Left lung (tissue), 4 donors: ENCODE measurements at regions not wholly inside any gene's neighbourhood (a gene's known extent, or its start where the extent isn't known, plus 50 kb on each side); places are given as distances from the start of the nearest gene placed in this dataset.
A peak's percentile ranks its signal among the peaks of the same experiment; 100 is the strongest.

Source experiments
- ATAC-seq: fragments of 200-7000 bp; cut with Tn5 transposase; one replicate; pipeline ENCODE4 v1.9.1; 2020; ENCODE audit warnings: moderate library complexity
- DNase-seq, 4 donors: peaks; one replicate each; pipeline ENCODE4 v3.0.0-alpha.2; 2013 to 2020
- H3K27ac ChIP-seq, 2 donors: fragments of 200-600 bp; sonication (generic) in 1 of 2; one replicate each; pipeline versions ENCODE4 v1.5.0 to v1.8.0; 2020 to 2021
- H3K27me3 ChIP-seq, 2 donors: fragments of 200-600 bp; sonication (generic) in 1 of 2; one replicate each; pipeline versions ENCODE4 v1.5.0 to v1.8.0; 2020 to 2021
- H3K36me3 ChIP-seq, 2 donors: fragments of 200-600 bp; sonication (generic) in 1 of 2; one replicate each; pipeline versions ENCODE4 v1.5.0 to v1.8.0; 2020 to 2021
- H3K4me1 ChIP-seq, 2 donors: fragments of 200-600 bp; one replicate each; pipeline ENCODE4 v1.8.0; 2021
- H3K4me3 ChIP-seq, 2 donors: fragments of 200-600 bp; sonication (generic) in 1 of 2; one replicate each; pipeline versions ENCODE4 v1.5.0 to v1.8.0; 2020 to 2021; ENCODE audit warnings: mild to moderate bottlenecking in 1 of 2
- H3K9me3 ChIP-seq, 2 donors: fragments of 200-600 bp; sonication (generic) in 1 of 2; one replicate each; pipeline versions ENCODE4 v1.5.0 to v1.8.0; 2020 to 2021
- CTCF ChIP-seq, 2 donors: fragments of 200-600 bp; sonication (generic) in 1 of 2; IDR thresholded peaks; one replicate each; pipeline versions ENCODE4 v1.5.0 to v1.8.0; 2021; ENCODE audit warnings: antibody characterized with exemption in 2 of 2
- intact Hi-C, 2 donors: fragments of 100-400 bp; cut with DNase I; formaldehyde crosslinking; loops; one replicate each; pipeline versions ENCODE4 v1.11.2 to v1.14.2; 2022
- donor health status: DM: no; HTN: yes; CAD: no.
- donor health status: DM: no; HTN: no; CAD: no.

GRCh38 chr10:71075759-71076472 is 136.5 kb upstream of the UNC5B start:
- TF ChIP-seq CTCF (IDR thresholded peaks at IDR 0.05), result no peak
- no peak for ATAC-seq
- peak in 1 of 4 donors; percentile 58 for DNase-seq
- Histone ChIP-seq H3K4me3 (no peak overlapping the region), H3K9me3 (no peaks in the 10 kb centered on the region), H3K27ac (no peak overlapping the region), H3K4me1 (no peaks in the 10 kb centered on the region), H3K27me3 (peaks cover 0 to 17% of the 10 kb centered on the region in 2 donors), H3K36me3 (no peaks in the 10 kb centered on the region)
- intact Hi-C loops, result no loop called here

- H3K36me3 ChIP-seq, result no peaks in the 10 kb centered on the region
- no peak overlapping the region for H3K27ac ChIP-seq
- peaks cover 0 to 17% of the 10 kb centered on the region in 2 donors for H3K27me3 ChIP-seq
- no peak for TF ChIP-seq CTCF (IDR thresholded peaks at IDR 0.05)
- no peak overlapping the region for H3K4me3 ChIP-seq
- intact Hi-C loops, result no loop called here
- no peaks in the 10 kb centered on the region for H3K9me3 ChIP-seq
- no peaks in the 10 kb centered on the region for H3K4me1 ChIP-seq
- ATAC-seq (no peak), DNase-seq (peak in 1 of 4 donors; percentile 41)
These were observed 135.8 kb upstream of the UNC5B start for GRCh38 chr10:71076473-71077142.

GRCh38 chr10:71077143-71077581 is 135.2 kb upstream of the UNC5B start:
- no peaks in the 10 kb centered on the region for H3K9me3 ChIP-seq
- H3K27ac ChIP-seq, result no peak overlapping the region
- TF ChIP-seq CTCF (IDR thresholded peaks at IDR 0.05), result no peak
- peak in 1 of 4 donors; percentile 57 for DNase-seq
- intact Hi-C loops, result no loop called here
- peaks cover 0 to 17% of the 10 kb centered on the region in 2 donors for H3K27me3 ChIP-seq
- no peaks in the 10 kb centered on the region for H3K4me1 ChIP-seq
- no peak for ATAC-seq
- no peaks in the 10 kb centered on the region for H3K36me3 ChIP-seq
- H3K4me3 ChIP-seq, result no peak overlapping the region

- no peak overlapping the region for H3K4me3 ChIP-seq
- H3K9me3 ChIP-seq, result no peaks in the 10 kb centered on the region
- no peak overlapping the region for H3K27ac ChIP-seq
- intact Hi-C loops, result no loop called here
- H3K36me3 ChIP-seq, result no peaks in the 10 kb centered on the region
- TF ChIP-seq CTCF (IDR thresholded peaks at IDR 0.05), result no peak
- DNase-seq (no peak), ATAC-seq (no peak)
- no peaks in the 10 kb centered on the region for H3K4me1 ChIP-seq
- peaks cover 0 to 13% of the 10 kb centered on the region in 2 donors for H3K27me3 ChIP-seq
These were observed 134.4 kb upstream of the UNC5B start for GRCh38 chr10:71077796-71078453.
